ENCODE measurements at regions not wholly inside any gene's neighbourhood (a gene's known extent, or its start where the extent isn't known, plus 50 kb on each side); places are given as distances from the start of the nearest gene placed in this dataset.

- no peak for TF ChIP-seq PATZ1 (CRISPR knock-in tag; IDR thresholded peaks at IDR 0.05; ENCODE audit: borderline replicate concordance)
Measured at GRCh38 chr7:84354866-84355265, 160.3 kb upstream of the SEMA3A start (continued).

DNA sequence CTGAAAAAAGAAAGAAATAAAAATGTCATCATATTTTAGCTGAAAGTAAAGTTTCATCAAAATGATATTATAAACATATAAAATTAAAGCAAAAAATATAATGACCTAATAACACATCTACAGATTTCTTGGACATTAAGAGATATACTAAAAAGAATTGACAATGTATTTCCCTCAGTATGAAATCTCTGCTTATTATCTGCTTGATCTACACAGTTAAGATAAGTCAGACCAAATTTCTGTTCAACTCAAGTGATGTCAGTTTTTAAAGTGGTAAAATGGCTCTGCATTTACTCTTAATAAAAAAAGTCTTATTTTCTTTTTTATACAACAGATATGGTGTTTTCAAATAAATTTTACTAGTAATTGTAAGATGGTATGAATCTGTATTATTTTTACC, 159.4 kb upstream of the SEMA3A start:
- no peak; the same call in 2 of the 3 replicates for ATAC-seq
- TF ChIP-seq ZNF70 (CRISPR knock-in tag; IDR thresholded peaks at IDR 0.05) (no peak), ISL1 (CRISPR knock-in tag; IDR thresholded peaks at IDR 0.05) (peak; percentile 10; the same call in 1 of the 2 replicates)

DNA sequence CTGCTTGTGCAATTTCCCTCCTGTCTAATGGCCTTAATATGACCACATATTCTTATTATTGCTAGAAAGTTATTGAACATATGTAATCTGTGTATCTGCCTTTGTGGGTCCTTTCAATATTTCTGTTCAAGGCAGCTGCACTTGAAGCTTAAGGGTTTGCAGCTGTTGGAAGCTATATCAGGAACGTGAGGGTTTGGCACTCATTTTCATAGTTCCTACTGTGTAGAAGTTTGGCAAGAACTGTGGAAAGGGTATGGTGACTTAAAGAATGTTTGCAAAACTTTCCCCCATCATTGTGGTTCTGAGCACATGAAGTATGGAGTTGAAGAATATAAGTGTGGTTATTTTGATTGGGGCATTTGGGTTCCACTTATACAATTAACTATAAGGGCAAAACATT, 144.7 kb upstream of the SEMA3A start:
- no peak for TF ChIP-seq CSRNP3 (CRISPR knock-in tag; IDR thresholded peaks at IDR 0.05)
- no peak for TF ChIP-seq CSDC2 (CRISPR knock-in tag; IDR thresholded peaks at IDR 0.05)
- TF ChIP-seq SNAI2 (CRISPR knock-in tag; IDR thresholded peaks at IDR 0.05): no peak
- TF ChIP-seq ARNTL (CRISPR knock-in tag; IDR thresholded peaks at IDR 0.05; ENCODE audit: borderline replicate concordance, low read depth): no peak
- ATAC-seq: no peak

- TF ChIP-seq ZFP3 (CRISPR knock-in tag; IDR thresholded peaks at IDR 0.05) (no peak), TOX (CRISPR knock-in tag; IDR thresholded peaks at IDR 0.05; ENCODE audit: borderline replicate concordance) (peak; percentile 75; the same call in 1 of the 2 replicates), ISL1 (CRISPR knock-in tag; IDR thresholded peaks at IDR 0.05) (peak; percentile 7; the same call in 1 of the 2 replicates)
Measured at GRCh38 chr7:84337429-84337828, 142.8 kb upstream of the SEMA3A start.

GRCh38 chr7:84336766-84337165, 142.2 kb upstream of the SEMA3A start:
- no peak for ATAC-seq
- no peak for TF ChIP-seq ZFP3 (CRISPR knock-in tag; IDR thresholded peaks at IDR 0.05)
- no peak for TF ChIP-seq POU6F1 (CRISPR knock-in tag; IDR thresholded peaks at IDR 0.05; ENCODE audit: borderline replicate concordance, low read depth)
- no peak for TF ChIP-seq PATZ1 (CRISPR knock-in tag; IDR thresholded peaks at IDR 0.05; ENCODE audit: borderline replicate concordance)
- TF ChIP-seq RARB (CRISPR knock-in tag; IDR thresholded peaks at IDR 0.05): no peak
- TF ChIP-seq ISL1 (CRISPR knock-in tag; IDR thresholded peaks at IDR 0.05): no peak
- no peak for TF ChIP-seq GLIS3 (CRISPR knock-in tag; IDR thresholded peaks at IDR 0.05)
- no peak for TF ChIP-seq ZNF565 (CRISPR knock-in tag; conservative IDR thresholded peaks at IDR 0.05; ENCODE audit: low read depth)
- no peak for TF ChIP-seq CSRNP3 (CRISPR knock-in tag; IDR thresholded peaks at IDR 0.05)
- no peak for TF ChIP-seq ESRRG (CRISPR knock-in tag; IDR thresholded peaks at IDR 0.05)
- TF ChIP-seq ZNF8 (CRISPR knock-in tag; IDR thresholded peaks at IDR 0.05): no peak
- no peak for TF ChIP-seq CSDC2 (CRISPR knock-in tag; IDR thresholded peaks at IDR 0.05)
- no peak for TF ChIP-seq ARNTL (CRISPR knock-in tag; IDR thresholded peaks at IDR 0.05; ENCODE audit: borderline replicate concordance, low read depth)
- TF ChIP-seq TOX (CRISPR knock-in tag; IDR thresholded peaks at IDR 0.05; ENCODE audit: borderline replicate concordance): no peak
- TF ChIP-seq ZC3H10 (CRISPR knock-in tag; IDR thresholded peaks at IDR 0.05): no peak
- TF ChIP-seq CREB5 (CRISPR knock-in tag; IDR thresholded peaks at IDR 0.05; ENCODE audit: low read depth): no peak
- no peak for TF ChIP-seq OSR1 (CRISPR knock-in tag; IDR thresholded peaks at IDR 0.05)
- no peak for TF ChIP-seq ZNF70 (CRISPR knock-in tag; IDR thresholded peaks at IDR 0.05)
- TF ChIP-seq BACH2 (CRISPR knock-in tag; IDR thresholded peaks at IDR 0.05; ENCODE audit: borderline replicate concordance): no peak
- TF ChIP-seq ZFP30 (CRISPR knock-in tag; IDR thresholded peaks at IDR 0.05): no peak
- no peak for TF ChIP-seq PPARA (CRISPR knock-in tag; IDR thresholded peaks at IDR 0.05; ENCODE audit: borderline replicate concordance)

More at GRCh38 chr7:84337429-84337828, 142.8 kb upstream of the SEMA3A start:
- ATAC-seq: peak; percentile 83
